IMR-90 (cell line): ENCODE measurements at regions not wholly inside any gene's neighbourhood (a gene's known extent, or its start where the extent isn't known, plus 50 kb on each side); places are given as distances from the start of the nearest gene placed in this dataset.

Source experiments
- ATAC-seq: fragments of 200-7000 bp; cut with Tn5 transposase; 2 replicates; pipeline ENCODE4 v1.9.1; 2020; ENCODE audit warnings: low read depth, mild to moderate bottlenecking, moderate library complexity
- BruUV-seq: library from RNA; stranded (reverse); fragments of 400-500 nt; replicated peaks from 2 replicates; lab custom pipeline; 2021; lab: Mats Ljungman, UMichigan
- CTCF ChIA-PET: fragments of 300-600 bp; formaldehyde crosslinking; extraction: SDS; loops from one replicate; lab custom pipeline; 2021; ENCODE audit warnings: antibody characterized with exemption; lab: Yijun Ruan, JAX
- POLR2A ChIA-PET: fragments of 300-600 bp; sonication (Branson Sonifier 250); formaldehyde crosslinking; loops from one replicate; lab custom pipeline; 2022; ENCODE audit warnings: antibody characterized with exemption; ENCODE audit not compliant: unreplicated experiment; lab: Charles Lee
- DNase-seq: peaks from one replicate; pipeline ENCODE4 v3.0.0; 2013
- H2AFZ ChIP-seq: replicated peaks from 2 replicates; pipeline ENCODE3; 2013; ENCODE audit warnings: low read length, mild to moderate bottlenecking; ENCODE audit not compliant: poor library complexity
- H2AK5ac ChIP-seq: 2 replicates; pipeline ENCODE4 v1.6.1; 2013; ENCODE audit warnings: low read depth, low read length, inconsistent platforms
- H2AK9ac ChIP-seq: replicated peaks from 2 replicates; pipeline ENCODE3; 2013; ENCODE audit warnings: mild to moderate bottlenecking, low read depth, low read length, moderate library complexity; ENCODE audit not compliant: poor library complexity
- H2BK120ac ChIP-seq: 2 replicates; pipeline ENCODE4 v1.6.1; 2013; ENCODE audit warnings: low read depth, low read length, inconsistent platforms
- H2BK15ac ChIP-seq: 3 replicates; pipeline ENCODE4 v1.6.1; 2013; ENCODE audit warnings: low read depth, low read length, inconsistent platforms
- H2BK20ac ChIP-seq: 2 replicates; pipeline ENCODE4 v1.6.1; 2013; ENCODE audit warnings: low read depth, mild to moderate bottlenecking, inconsistent platforms, low read length, moderate library complexity
- H2BK5ac ChIP-seq: 2 replicates; pipeline ENCODE4 v1.6.1; 2013; ENCODE audit warnings: mild to moderate bottlenecking, low read depth, low read length, inconsistent platforms; ENCODE audit not compliant: poor library complexity, severe bottlenecking
- H3K14ac ChIP-seq: replicated peaks from 2 replicates; pipeline ENCODE4 v1.6.1; 2013; ENCODE audit warnings: low read depth, low read length, inconsistent platforms
- H3K18ac ChIP-seq: 2 replicates; pipeline ENCODE4 v1.6.1; 2013; ENCODE audit warnings: low read depth, low read length, control low read depth
- H3K23ac ChIP-seq: 2 replicates; pipeline ENCODE4 v1.6.1; 2013; ENCODE audit warnings: low read depth, low read length, inconsistent platforms
- H3K27ac ChIP-seq: 2 replicates; pipeline ENCODE4 v1.5.1; 2013; ENCODE audit warnings: mild to moderate bottlenecking, control low read depth, low read length; ENCODE audit not compliant: insufficient read depth
- H3K27me3 ChIP-seq: 2 replicates; pipeline ENCODE4 v1.6.1; 2013; ENCODE audit warnings: low read length; ENCODE audit not compliant: control insufficient read depth, insufficient read depth
- H3K36me3 ChIP-seq: 2 replicates; pipeline ENCODE4 v1.6.1; 2013; ENCODE audit warnings: low read length, mixed read lengths; ENCODE audit not compliant: control insufficient read depth, insufficient read depth
- H3K4ac ChIP-seq: 2 replicates; pipeline ENCODE4 v1.6.1; 2013; ENCODE audit warnings: low read depth, low read length, inconsistent platforms
- H3K4me1 ChIP-seq: 2 replicates; pipeline ENCODE4 v1.6.1; 2013; ENCODE audit warnings: low read length, mixed read lengths; ENCODE audit not compliant: control insufficient read depth, insufficient read depth
- H3K4me2 ChIP-seq: 2 replicates; pipeline ENCODE4 v1.6.1; 2013; ENCODE audit warnings: low read depth, mild to moderate bottlenecking, control low read depth, low read length, moderate library complexity
- H3K4me3 ChIP-seq: 2 replicates; pipeline ENCODE4 v1.5.1; 2013; ENCODE audit warnings: low read depth, mild to moderate bottlenecking, control low read depth, low read length, moderate library complexity; ENCODE audit not compliant: insufficient read depth
- H3K56ac ChIP-seq: 2 replicates; pipeline ENCODE4 v1.6.1; 2013; ENCODE audit warnings: low read length, inconsistent platforms; ENCODE audit not compliant: insufficient read depth; ENCODE audit errors: extremely low read depth
- H3K79me1 ChIP-seq, 2 experiments: 2 replicates each; pipeline ENCODE4 v1.6.1; 2013; ENCODE audit warnings: low read length in 2 of 2, inconsistent platforms in 1 of 2, low read depth in 1 of 2
- H3K9ac ChIP-seq: 2 replicates; pipeline ENCODE4 v1.6.1; 2013; ENCODE audit warnings: low read depth, low read length, control low read depth
- H3K9me1 ChIP-seq: 2 replicates; pipeline ENCODE4 v1.6.1; 2013; ENCODE audit warnings: low read length, inconsistent platforms; ENCODE audit not compliant: insufficient read depth
- H3K9me3 ChIP-seq: 2 replicates; pipeline ENCODE4 v1.6.1; 2013; ENCODE audit warnings: low read length; ENCODE audit not compliant: control insufficient read depth, insufficient read depth
- H4K20me1 ChIP-seq: 2 replicates; pipeline ENCODE4 v1.6.1; 2013; ENCODE audit warnings: low read length, inconsistent platforms; ENCODE audit not compliant: insufficient read depth
- H4K5ac ChIP-seq: 2 replicates; pipeline ENCODE4 v1.6.1; 2013; ENCODE audit warnings: mild to moderate bottlenecking, low read depth, low read length, control low read depth
- H4K8ac ChIP-seq, 2 experiments: 2 replicates each; pipeline ENCODE4 v1.6.1; 2013; ENCODE audit warnings: low read depth in 2 of 2, low read length in 2 of 2, control low read depth in 1 of 2, inconsistent platforms in 1 of 2
- H4K91ac ChIP-seq: 2 replicates; pipeline ENCODE4 v1.6.1; 2013; ENCODE audit warnings: low read depth, low read length, inconsistent platforms; ENCODE audit not compliant: insufficient read depth
- BHLHE40 ChIP-seq: fragments of 150-350 bp; IDR thresholded peaks from 2 replicates; pipeline ENCODE4 v1.6.1; 2016; ENCODE audit warnings: mild to moderate bottlenecking, low read depth, low read length
- CHD1 ChIP-seq: IDR thresholded peaks from 2 replicates; pipeline ENCODE4 v1.6.1; 2012; ENCODE audit warnings: low read depth, low read length, improper control_type of control experiment
- MAFK ChIP-seq: IDR thresholded peaks from 2 replicates; pipeline ENCODE4 v1.6.1; 2012; ENCODE audit warnings: low read depth, low read length, improper control_type of control experiment
- MXI1 ChIP-seq: IDR thresholded peaks from 2 replicates; pipeline ENCODE4 v1.6.1; 2012; ENCODE audit warnings: low read depth, mild to moderate bottlenecking, low read length, moderate library complexity, borderline replicate concordance
- NFE2L2 ChIP-seq: fragments of 150-350 bp; IDR thresholded peaks from 2 replicates; pipeline ENCODE4 v1.6.1; 2016; ENCODE audit warnings: low read depth, mild to moderate bottlenecking, low read length
- RFX5 ChIP-seq: IDR thresholded peaks from 2 replicates; pipeline ENCODE4 v1.8.0; 2012; ENCODE audit warnings: low read depth, mild to moderate bottlenecking, low read length, moderate library complexity
- SMC3 ChIP-seq: fragments of 150-350 bp; IDR thresholded peaks from 2 replicates; pipeline ENCODE4 v1.6.1; 2016; ENCODE audit warnings: low read depth, mild to moderate bottlenecking, antibody characterized with exemption, low read length, moderate library complexity
- WGBS, 2 experiments: methylation state at CpG; one replicate each; pipeline versions ENCODE4 v1.1.5 to v1.1.7; 2013; ENCODE audit warnings: missing lambda C conversion rate in 2 of 2; ENCODE audit not compliant: insufficient read length in 1 of 2; ENCODE audit errors: extremely low coverage in 2 of 2; 5-methylcytosine and 5-hydroxymethylcytosine counted together
- dilution Hi-C: fragments of 300-500 bp; cut with HindIII; formaldehyde crosslinking; loops from one replicate; pipeline ENCODE4 v1.14.3; 2018; ENCODE audit warnings: low sequenced_read_pairs; ENCODE audit not compliant: unreplicated experiment
- in situ Hi-C: fragments of 300-500 bp; cut with MboI; formaldehyde crosslinking; loops from 3 replicates; pipeline ENCODE4 v1.14.3; 2019; ENCODE audit warnings: low sequenced_read_pairs, inconsistent platforms, mixed read lengths
- intact Hi-C: fragments of 100-400 bp; cut with micrococcal nuclease; formaldehyde crosslinking; loops from 2 replicates; pipeline ENCODE4 v1.10.0; 2022
- TF ChIP-seq, protein P1 (sequence below): conservative IDR thresholded peaks from 2 replicates; pipeline ENCODE4 v1.5.1; 2012; ENCODE audit warnings: mild to moderate bottlenecking, low read depth, low read length, improper control_type of control experiment
- TF ChIP-seq, protein P2 (sequence below): fragments of 150-350 bp; IDR thresholded peaks from 2 replicates; pipeline ENCODE4 v1.6.1; 2017; ENCODE audit warnings: mild to moderate bottlenecking, antibody characterized with exemption, low read length, low read depth
- TF ChIP-seq, protein P3 (sequence below): fragments of 150-350 bp; IDR thresholded peaks from 2 replicates; pipeline ENCODE4 v1.6.1; 2016; ENCODE audit warnings: low read depth, mild to moderate bottlenecking, low read length, moderate library complexity, borderline replicate concordance

DNA sequence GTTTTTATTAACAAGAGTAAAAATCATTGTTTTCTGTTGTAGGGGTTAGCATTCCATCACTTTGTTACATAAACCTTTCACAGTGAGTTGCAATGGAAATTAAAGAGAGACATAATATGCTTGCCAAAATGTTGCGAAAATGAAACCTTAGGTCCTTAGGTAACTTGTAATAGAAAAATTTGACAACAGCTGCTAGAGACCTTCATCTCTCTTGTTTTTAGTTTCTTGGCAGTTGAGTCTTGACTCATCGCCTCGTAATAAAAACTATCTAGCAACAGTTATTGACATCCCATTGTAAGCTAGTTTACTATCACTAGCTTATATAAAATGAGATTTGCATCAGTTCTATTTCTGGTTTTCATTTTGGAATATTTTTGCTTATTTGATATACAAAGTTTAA lies 179.0 kb upstream of the MMS22L start:
- H2AK9ac ChIP-seq, result no peak overlapping the region
- no peak overlapping the region for H3K9ac ChIP-seq
- ChIA-PET POLR2A (no interaction called here), CTCF (no interaction called here)
- no peak overlapping the region for H2BK120ac ChIP-seq
- H4K5ac ChIP-seq, result no peak overlapping the region
- DNase-seq, result no peak
- TF ChIP-seq, protein P1, sequence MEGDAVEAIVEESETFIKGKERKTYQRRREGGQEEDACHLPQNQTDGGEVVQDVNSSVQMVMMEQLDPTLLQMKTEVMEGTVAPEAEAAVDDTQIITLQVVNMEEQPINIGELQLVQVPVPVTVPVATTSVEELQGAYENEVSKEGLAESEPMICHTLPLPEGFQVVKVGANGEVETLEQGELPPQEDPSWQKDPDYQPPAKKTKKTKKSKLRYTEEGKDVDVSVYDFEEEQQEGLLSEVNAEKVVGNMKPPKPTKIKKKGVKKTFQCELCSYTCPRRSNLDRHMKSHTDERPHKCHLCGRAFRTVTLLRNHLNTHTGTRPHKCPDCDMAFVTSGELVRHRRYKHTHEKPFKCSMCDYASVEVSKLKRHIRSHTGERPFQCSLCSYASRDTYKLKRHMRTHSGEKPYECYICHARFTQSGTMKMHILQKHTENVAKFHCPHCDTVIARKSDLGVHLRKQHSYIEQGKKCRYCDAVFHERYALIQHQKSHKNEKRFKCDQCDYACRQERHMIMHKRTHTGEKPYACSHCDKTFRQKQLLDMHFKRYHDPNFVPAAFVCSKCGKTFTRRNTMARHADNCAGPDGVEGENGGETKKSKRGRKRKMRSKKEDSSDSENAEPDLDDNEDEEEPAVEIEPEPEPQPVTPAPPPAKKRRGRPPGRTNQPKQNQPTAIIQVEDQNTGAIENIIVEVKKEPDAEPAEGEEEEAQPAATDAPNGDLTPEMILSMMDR, result no peak
- TF ChIP-seq, protein P2, sequence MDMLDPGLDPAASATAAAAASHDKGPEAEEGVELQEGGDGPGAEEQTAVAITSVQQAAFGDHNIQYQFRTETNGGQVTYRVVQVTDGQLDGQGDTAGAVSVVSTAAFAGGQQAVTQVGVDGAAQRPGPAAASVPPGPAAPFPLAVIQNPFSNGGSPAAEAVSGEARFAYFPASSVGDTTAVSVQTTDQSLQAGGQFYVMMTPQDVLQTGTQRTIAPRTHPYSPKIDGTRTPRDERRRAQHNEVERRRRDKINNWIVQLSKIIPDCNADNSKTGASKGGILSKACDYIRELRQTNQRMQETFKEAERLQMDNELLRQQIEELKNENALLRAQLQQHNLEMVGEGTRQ, result no peak
- TF ChIP-seq CHD1, result no peak
- TF ChIP-seq BHLHE40, result no peak
- TF ChIP-seq RFX5, result no peak
- no peak for TF ChIP-seq SMC3
- no peak for TF ChIP-seq MXI1
- TF ChIP-seq, protein P3, sequence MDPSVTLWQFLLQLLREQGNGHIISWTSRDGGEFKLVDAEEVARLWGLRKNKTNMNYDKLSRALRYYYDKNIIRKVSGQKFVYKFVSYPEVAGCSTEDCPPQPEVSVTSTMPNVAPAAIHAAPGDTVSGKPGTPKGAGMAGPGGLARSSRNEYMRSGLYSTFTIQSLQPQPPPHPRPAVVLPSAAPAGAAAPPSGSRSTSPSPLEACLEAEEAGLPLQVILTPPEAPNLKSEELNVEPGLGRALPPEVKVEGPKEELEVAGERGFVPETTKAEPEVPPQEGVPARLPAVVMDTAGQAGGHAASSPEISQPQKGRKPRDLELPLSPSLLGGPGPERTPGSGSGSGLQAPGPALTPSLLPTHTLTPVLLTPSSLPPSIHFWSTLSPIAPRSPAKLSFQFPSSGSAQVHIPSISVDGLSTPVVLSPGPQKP, result no peak
- no peak for TF ChIP-seq MAFK
- no peak for TF ChIP-seq NFE2L2
- H3K36me3 ChIP-seq, result no peaks in the 10 kb centered on the region
- no peak overlapping the region for H3K18ac ChIP-seq
- no TSS peak for BruUV-seq
- H3K9me1 ChIP-seq, result no peaks in the 10 kb centered on the region
- no peak overlapping the region for H2AK5ac ChIP-seq
- no peak overlapping the region for H2BK5ac ChIP-seq
- H2BK15ac ChIP-seq, result no peak overlapping the region
- intact Hi-C loops (no loop called here), dilution Hi-C loops (no loop called here), in situ Hi-C loops (no loop called here)
- ATAC-seq, result no peak
- H3K56ac ChIP-seq, result no peak overlapping the region
- no CpG with 5 or more reads among the region's 3 CpGs for WGBS, 2 experiments
- H3K9me3 ChIP-seq, result no peaks in the 10 kb centered on the region
- H4K91ac ChIP-seq, result no peak overlapping the region
- H3K4me1 ChIP-seq, result no peaks in the 10 kb centered on the region
- H3K4ac ChIP-seq, result no peak overlapping the region
- H4K8ac ChIP-seq, result no peak overlapping the region
- no peaks in the 10 kb centered on the region for H3K79me1 ChIP-seq
- no peaks in the 10 kb centered on the region for H4K20me1 ChIP-seq
- H3K27me3 ChIP-seq, result no peaks in the 10 kb centered on the region
- no peak overlapping the region for H3K23ac ChIP-seq
- no peak overlapping the region for H2BK20ac ChIP-seq
- H3K4me2 ChIP-seq, result no peak overlapping the region
- no peak overlapping the region for H2AFZ ChIP-seq
- H3K27ac ChIP-seq, result no peak overlapping the region
- no peak overlapping the region for H3K4me3 ChIP-seq
- no peak overlapping the region for H3K14ac ChIP-seq
